B cell (primary cell): ENCODE measurements at regions not wholly inside any gene's neighbourhood (a gene's known extent, or its start where the extent isn't known, plus 50 kb on each side); places are given as distances from the start of the nearest gene placed in this dataset.

Experiments used
- ATAC-seq: fragments of 200-7000 bp; cut with Tn5 transposase; one replicate; pipeline ENCODE4 v1.10.0; 2021; ENCODE audit warnings: low read depth, mild to moderate bottlenecking, moderate number of reproducible peaks, moderate library complexity
- CTCF ChIA-PET: fragments of 350-600 bp; sonication (Branson Sonifier 250); formaldehyde crosslinking; loops from one replicate; lab custom pipeline; 2021; ENCODE audit warnings: antibody characterized with exemption, inconsistent platforms; lab: Charles Lee
- POLR2A ChIA-PET: fragments of 350-600 bp; sonication (Branson Sonifier 250); formaldehyde crosslinking; loops from one replicate; lab custom pipeline; 2021; ENCODE audit warnings: antibody characterized with exemption; lab: Charles Lee
- DNase-seq: peaks from one replicate; pipeline ENCODE4 v3.0.0; 2013
- H2AFZ ChIP-seq: 2 replicates; pipeline ENCODE4 v1.6.1; 2012; ENCODE audit warnings: mild to moderate bottlenecking, low read depth, low read length; ENCODE audit not compliant: insufficient read depth, poor library complexity, severe bottlenecking
- H3K27ac ChIP-seq, 2 donors: 1 replicate in 1 of 2; 2 replicates in 1 of 2; pipeline ENCODE4 v1.5.1; 2012 to 2013; ENCODE audit warnings: low read length in 2 of 2, mild to moderate bottlenecking in 2 of 2, moderate library complexity in 1 of 2
- H3K27me3 ChIP-seq, 4 experiments: fragments of 200-600 bp in 1 of 4; sonication (generic) in 1 of 4; replicated peaks in 1 of 4; 1 replicate in 2 of 4; 2 replicates in 2 of 4; pipeline versions ENCODE4 v1.6.1 to v1.7.0; 2013 to 2016; ENCODE audit warnings: low read length in 3 of 4, mild to moderate bottlenecking in 2 of 4, mixed read lengths in 1 of 4, moderate library complexity in 1 of 4; ENCODE audit not compliant: insufficient read depth in 4 of 4, control insufficient read depth in 3 of 4; ENCODE audit errors: control extremely low read depth in 1 of 4
- H3K36me3 ChIP-seq, 2 experiments: replicated peaks in 1 of 2; 1 replicate in 1 of 2; 2 replicates in 1 of 2; pipeline versions ENCODE4 v1.6.1 to v1.7.1; 2013; ENCODE audit warnings: low read length in 1 of 2; ENCODE audit not compliant: insufficient read depth in 2 of 2, control insufficient read depth in 1 of 2; ENCODE audit errors: control extremely low read depth in 1 of 2, extremely low read depth in 1 of 2
- H3K4me1 ChIP-seq, 2 donors: fragments of 200-600 bp in 1 of 2; sonication (generic) in 1 of 2; 1 replicate in 1 of 2; 2 replicates in 1 of 2; pipeline versions ENCODE4 v1.5.1 to v1.6.1; 2013 to 2017; ENCODE audit warnings: low read length in 2 of 2; ENCODE audit not compliant: control insufficient read depth in 2 of 2, insufficient read depth in 2 of 2
- H3K4me2 ChIP-seq: replicated peaks from 2 replicates; pipeline ENCODE3; 2012; ENCODE audit warnings: mild to moderate bottlenecking, low read depth, low read length; ENCODE audit not compliant: poor library complexity, severe bottlenecking
- H3K4me3 ChIP-seq, 5 experiments: fragments of 200-600 bp in 1 of 5; sonication (generic) in 1 of 5; 1 replicate in 3 of 5; 2 replicates in 2 of 5; pipeline versions ENCODE4 v1.5.1 to v1.7.0; 2011 to 2016; ENCODE audit warnings: low read length in 4 of 5, mild to moderate bottlenecking in 4 of 5, low read depth in 2 of 5, control low read depth in 1 of 5, moderate library complexity in 1 of 5; ENCODE audit not compliant: insufficient read depth in 1 of 5; ENCODE audit errors: control extremely low read depth in 1 of 5, extremely low read depth in 1 of 5
- H3K79me2 ChIP-seq: fragments of 200-600 bp; sonication (generic); one replicate; pipeline ENCODE4 v1.6.0; 2016; ENCODE audit warnings: low read length; ENCODE audit not compliant: control insufficient read depth, insufficient read depth
- H3K9ac ChIP-seq: fragments of 200-600 bp; sonication (generic); 2 replicates; pipeline ENCODE4 v1.6.1; 2017; ENCODE audit warnings: mild to moderate bottlenecking, low read length, moderate library complexity
- H3K9me3 ChIP-seq, 3 donors: one replicate each; pipeline versions ENCODE4 v1.6.1 to v1.7.1; 2013; ENCODE audit warnings: low read length in 2 of 3; ENCODE audit not compliant: control insufficient read depth in 2 of 3, insufficient read depth in 1 of 3; ENCODE audit errors: control extremely low read depth in 1 of 3
- H4K20me1 ChIP-seq: 2 replicates; pipeline ENCODE4 v1.6.0; 2012; ENCODE audit warnings: mild to moderate bottlenecking, low read length; ENCODE audit not compliant: insufficient read depth, control insufficient read depth, poor library complexity, severe bottlenecking
- H3K27ac Mint-ChIP-seq: one replicate; pipeline ENCODE4 v1.8.0; 2021; ENCODE audit warnings: mixed read lengths
- H3K27me3 Mint-ChIP-seq: one replicate; pipeline ENCODE4 v1.8.0; 2021; ENCODE audit warnings: mixed read lengths
- H3K4me1 Mint-ChIP-seq: one replicate; pipeline ENCODE4 v1.8.0; 2021; ENCODE audit warnings: mixed read lengths
- H3K4me3 Mint-ChIP-seq: one replicate; pipeline ENCODE4 v1.8.0; 2021; ENCODE audit warnings: mixed read lengths
- H3K9me3 Mint-ChIP-seq: one replicate; pipeline ENCODE4 v1.8.0; 2022; ENCODE audit warnings: mixed read lengths; ENCODE audit not compliant: insufficient read depth
- EZH2 ChIP-seq: IDR thresholded peaks from 2 replicates; pipeline ENCODE4 v1.6.1; 2012; ENCODE audit warnings: borderline replicate concordance, low read depth, mild to moderate bottlenecking, moderate library complexity, low read length; ENCODE audit not compliant: insufficient read depth, poor library complexity, severe bottlenecking
- WGBS: methylation state at CpG from one replicate; pipeline ENCODE4 v1.1.5; 2013; ENCODE audit warnings: missing lambda C conversion rate; ENCODE audit not compliant: insufficient coverage; 5-methylcytosine and 5-hydroxymethylcytosine counted together
- intact Hi-C: fragments of 100-400 bp; cut with micrococcal nuclease; formaldehyde crosslinking; loops from one replicate; pipeline ENCODE4 v1.10.0; 2022
- TF ChIP-seq, protein P1 (sequence below): fragments of 200-600 bp; IDR thresholded peaks from one replicate; pipeline ENCODE4 v1.8.0; 2022; ENCODE audit warnings: antibody characterized with exemption, mild to moderate bottlenecking

DNA sequence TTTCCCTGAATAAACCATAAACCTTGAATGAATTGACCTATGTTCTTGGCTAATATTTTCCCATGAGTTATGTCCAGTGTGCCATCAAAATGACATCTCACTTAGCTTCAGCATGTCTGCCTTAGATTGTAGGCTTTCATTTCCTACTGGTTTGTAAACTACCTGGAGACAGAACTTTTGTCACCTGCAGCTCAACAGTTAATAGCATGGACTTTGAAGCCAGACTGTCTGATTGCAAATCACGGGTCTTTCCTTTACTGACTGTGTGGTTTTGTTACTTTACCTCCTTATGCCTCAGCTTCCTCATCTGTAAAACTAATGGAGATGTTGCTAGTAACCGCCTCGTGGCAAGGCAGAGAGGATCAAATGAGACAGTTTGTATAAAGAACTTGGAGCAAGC lies 187.1 kb downstream of the SUCLG1 start:
- no peak overlapping the region for H3K27ac ChIP-seq
- peaks cover 20% of the 10 kb centered on the region for H3K27me3 Mint-ChIP-seq

DNA sequence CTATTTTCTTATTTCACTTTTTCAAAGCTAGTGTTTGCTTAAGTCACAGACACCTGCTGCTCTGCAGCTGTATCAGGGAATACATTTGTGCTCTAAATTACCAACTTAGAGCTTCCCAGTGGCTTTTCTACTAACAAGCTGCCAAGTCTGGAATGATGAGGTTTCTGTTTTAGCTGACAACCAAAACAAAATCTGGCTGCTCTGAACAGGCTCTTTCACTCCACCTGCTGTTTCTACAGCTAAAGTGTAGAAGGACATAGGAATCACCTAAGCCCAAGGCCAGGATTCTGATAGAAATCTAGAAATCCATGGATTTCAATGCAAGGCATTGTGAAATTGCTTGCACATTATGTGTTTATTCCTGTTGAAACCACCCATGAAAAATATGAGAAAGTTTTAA lies 201.2 kb downstream of the SUCLG1 start:
- no peak overlapping the region for H3K4me3 Mint-ChIP-seq
- no peak for ATAC-seq
- intact Hi-C loops, result no loop called here
- Histone ChIP-seq H3K4me3 (no peak overlapping the region), H3K4me2 (no peak overlapping the region), H3K36me3 (no peaks in the 10 kb centered on the region), H3K9ac (no peak overlapping the region), H2AFZ (no peak overlapping the region), H3K79me2 (no peaks in the 10 kb centered on the region), H3K27ac (no peak overlapping the region), H3K9me3 (peaks cover 0 to 6% (median 0%) of the 10 kb centered on the region in 3 donors), H3K27me3 (peaks cover 0 to 5% (median 2%) of the 10 kb centered on the region in 4 experiments), H3K4me1 (no peaks in the 10 kb centered on the region), H4K20me1 (no peaks in the 10 kb centered on the region)
- ChIA-PET POLR2A (no interaction called here), CTCF (no interaction called here)
- no peaks in the 10 kb centered on the region for H3K4me1 Mint-ChIP-seq
- no peak for DNase-seq
- peaks cover 2% of the 10 kb centered on the region for H3K9me3 Mint-ChIP-seq
- TF ChIP-seq EZH2, result no peak
- TF ChIP-seq, protein P1, sequence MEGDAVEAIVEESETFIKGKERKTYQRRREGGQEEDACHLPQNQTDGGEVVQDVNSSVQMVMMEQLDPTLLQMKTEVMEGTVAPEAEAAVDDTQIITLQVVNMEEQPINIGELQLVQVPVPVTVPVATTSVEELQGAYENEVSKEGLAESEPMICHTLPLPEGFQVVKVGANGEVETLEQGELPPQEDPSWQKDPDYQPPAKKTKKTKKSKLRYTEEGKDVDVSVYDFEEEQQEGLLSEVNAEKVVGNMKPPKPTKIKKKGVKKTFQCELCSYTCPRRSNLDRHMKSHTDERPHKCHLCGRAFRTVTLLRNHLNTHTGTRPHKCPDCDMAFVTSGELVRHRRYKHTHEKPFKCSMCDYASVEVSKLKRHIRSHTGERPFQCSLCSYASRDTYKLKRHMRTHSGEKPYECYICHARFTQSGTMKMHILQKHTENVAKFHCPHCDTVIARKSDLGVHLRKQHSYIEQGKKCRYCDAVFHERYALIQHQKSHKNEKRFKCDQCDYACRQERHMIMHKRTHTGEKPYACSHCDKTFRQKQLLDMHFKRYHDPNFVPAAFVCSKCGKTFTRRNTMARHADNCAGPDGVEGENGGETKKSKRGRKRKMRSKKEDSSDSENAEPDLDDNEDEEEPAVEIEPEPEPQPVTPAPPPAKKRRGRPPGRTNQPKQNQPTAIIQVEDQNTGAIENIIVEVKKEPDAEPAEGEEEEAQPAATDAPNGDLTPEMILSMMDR, result no peak
- H3K27ac Mint-ChIP-seq, result no peak overlapping the region
- peaks cover 12% of the 10 kb centered on the region for H3K27me3 Mint-ChIP-seq

More for the DNA sequence above, 187.1 kb downstream of the SUCLG1 start:
- no peak overlapping the region for H3K4me2 ChIP-seq
- Mint-ChIP-seq H3K4me1 (no peaks in the 10 kb centered on the region), H3K4me3 (no peak overlapping the region), H3K27ac (no peak overlapping the region), H3K9me3 (no peaks in the 10 kb centered on the region)
- H3K79me2 ChIP-seq, result no peaks in the 10 kb centered on the region
- no peaks in the 10 kb centered on the region for H3K27me3 ChIP-seq
- H3K9me3 ChIP-seq, result peaks cover 0 to 3% (median 0%) of the 10 kb centered on the region in 3 donors
- no peak for TF ChIP-seq EZH2
- TF ChIP-seq, protein P1, result no peak
- no CpG with 5 or more reads among the region's 3 CpGs for WGBS
- DNase-seq (no peak), ATAC-seq (no peak)
- H3K36me3 ChIP-seq, result no peaks in the 10 kb centered on the region
- H4K20me1 ChIP-seq, result no peaks in the 10 kb centered on the region
- CTCF ChIA-PET, result no interaction called here
- no peak overlapping the region for H3K4me3 ChIP-seq
- no peaks in the 10 kb centered on the region for H3K4me1 ChIP-seq
- POLR2A ChIA-PET, result no interaction called here
- no peak overlapping the region for H3K9ac ChIP-seq
- no peak overlapping the region for H2AFZ ChIP-seq
- intact Hi-C loops, result no loop called here
